ENCODE measurements at regions not wholly inside any gene's neighbourhood (a gene's known extent, or its start where the extent isn't known, plus 50 kb on each side); places are given as distances from the start of the nearest gene placed in this dataset.

GRCh38 chr1:38603907-38604306, 255.7 kb downstream of the RRAGC start (continued):
- TF ChIP-seq MGA (IDR thresholded peaks at IDR 0.05) (no peak), PRMT5 (CRISPR knock-in tag; IDR thresholded peaks at IDR 0.05) (no peak), SRSF1 (IDR thresholded peaks at IDR 0.05; ENCODE audit: low read depth, low read length) (no peak), LCOR (CRISPR knock-in tag; IDR thresholded peaks at IDR 0.05) (no peak), PHF21A (IDR thresholded peaks at IDR 0.05; ENCODE audit: borderline replicate concordance, low read depth) (no peak), BDP1 (IDR thresholded peaks at IDR 0.05; ENCODE audit: insufficient read depth, insufficient read length) (no peak), RBM25 (IDR thresholded peaks at IDR 0.05; ENCODE audit: low read depth, low read length, severe bottlenecking) (no peak), GABPB2 (CRISPR knock-in tag; conservative IDR thresholded peaks at IDR 0.05) (no peak), NONO (IDR thresholded peaks at IDR 0.05; ENCODE audit: low read depth in 2 of 2, low read length in 1 of 2) (no peak), CREBBP (IDR thresholded peaks at IDR 0.05; ENCODE audit: low read depth, low read length) (no peak)

Measured in K562 (cell line).